Effector memory CD8-positive, alpha-beta T cell (primary cell): ENCODE measurements at regions not wholly inside any gene's neighbourhood (a gene's known extent, or its start where the extent isn't known, plus 50 kb on each side); places are given as distances from the start of the nearest gene placed in this dataset.

Experiments
- ATAC-seq: fragments of 150-1000 bp; cut with Tn5 transposase; replicated peaks from 2 replicates; pipeline ENCODE4 v1.10.0; 2021; ENCODE audit warnings: mild to moderate bottlenecking, moderate library complexity
- DNase-seq, 3 experiments: peaks; one replicate each; pipeline ENCODE4 v3.0.0; 2021
- H3K27ac Mint-ChIP-seq, 2 donors: one replicate each; pipeline ENCODE4 v1.8.0; 2022; ENCODE audit warnings: mild to moderate bottlenecking in 2 of 2, mixed read lengths in 2 of 2, moderate library complexity in 2 of 2
- H3K27me3 Mint-ChIP-seq, 2 donors: one replicate each; pipeline ENCODE4 v1.8.0; 2022; ENCODE audit warnings: mixed read lengths in 2 of 2
- H3K36me3 Mint-ChIP-seq: one replicate; pipeline ENCODE4 v1.8.0; 2022; ENCODE audit warnings: mild to moderate bottlenecking, moderate library complexity, mixed read lengths; ENCODE audit not compliant: insufficient read depth
- H3K4me1 Mint-ChIP-seq, 2 donors: one replicate each; pipeline ENCODE4 v1.8.0; 2022; ENCODE audit warnings: low read depth in 2 of 2, mixed read lengths in 2 of 2
- H3K4me3 Mint-ChIP-seq, 2 donors: one replicate each; pipeline ENCODE4 v1.8.0; 2022; ENCODE audit warnings: mild to moderate bottlenecking in 2 of 2, mixed read lengths in 2 of 2, moderate library complexity in 2 of 2
- H3K9me3 Mint-ChIP-seq, 2 donors: one replicate each; pipeline ENCODE4 v1.8.0; 2022; ENCODE audit warnings: mixed read lengths in 2 of 2

GRCh38 chr20:57802765-57803507 is 93.1 kb upstream of the PMEPA1 start:
- ATAC-seq (no peak), DNase-seq (no peak)
- Mint-ChIP-seq H3K9me3 (no peaks in the 10 kb centered on the region), H3K27me3 (peaks cover 37 to 62% of the 10 kb centered on the region in 2 donors), H3K27ac (no peak overlapping the region), H3K4me3 (no peak overlapping the region), H3K4me1 (no peaks in the 10 kb centered on the region), H3K36me3 (no peaks in the 10 kb centered on the region)

DNA sequence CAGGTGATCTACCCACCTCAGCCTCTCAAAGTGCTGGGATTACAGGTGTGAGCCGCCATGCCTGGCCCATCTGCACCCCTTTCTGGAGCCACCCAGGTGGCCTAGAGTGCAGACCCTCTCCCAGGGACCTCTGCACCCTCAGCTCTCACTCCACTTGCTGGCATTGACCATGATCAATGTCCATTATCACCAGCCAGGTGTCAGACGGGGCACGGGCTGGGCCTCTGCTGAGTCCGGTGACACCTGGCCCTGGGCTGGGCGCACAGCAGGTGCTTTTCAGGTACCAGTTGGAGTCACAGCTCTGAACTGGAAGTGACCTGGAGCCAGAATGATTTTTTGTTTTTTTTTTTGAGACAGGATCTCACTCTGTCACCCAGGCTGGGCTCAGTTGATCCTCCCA is 91.8 kb upstream of the PMEPA1 start:
- no peaks in the 10 kb centered on the region for H3K4me1 Mint-ChIP-seq
- no peaks in the 10 kb centered on the region for H3K36me3 Mint-ChIP-seq
- DNase-seq, result no peak
- H3K9me3 Mint-ChIP-seq, result no peaks in the 10 kb centered on the region
- ATAC-seq, result no peak
- H3K4me3 Mint-ChIP-seq, result no peak overlapping the region
- H3K27ac Mint-ChIP-seq, result no peak overlapping the region
- H3K27me3 Mint-ChIP-seq, result peaks cover 26 to 48% of the 10 kb centered on the region in 2 donors

DNA sequence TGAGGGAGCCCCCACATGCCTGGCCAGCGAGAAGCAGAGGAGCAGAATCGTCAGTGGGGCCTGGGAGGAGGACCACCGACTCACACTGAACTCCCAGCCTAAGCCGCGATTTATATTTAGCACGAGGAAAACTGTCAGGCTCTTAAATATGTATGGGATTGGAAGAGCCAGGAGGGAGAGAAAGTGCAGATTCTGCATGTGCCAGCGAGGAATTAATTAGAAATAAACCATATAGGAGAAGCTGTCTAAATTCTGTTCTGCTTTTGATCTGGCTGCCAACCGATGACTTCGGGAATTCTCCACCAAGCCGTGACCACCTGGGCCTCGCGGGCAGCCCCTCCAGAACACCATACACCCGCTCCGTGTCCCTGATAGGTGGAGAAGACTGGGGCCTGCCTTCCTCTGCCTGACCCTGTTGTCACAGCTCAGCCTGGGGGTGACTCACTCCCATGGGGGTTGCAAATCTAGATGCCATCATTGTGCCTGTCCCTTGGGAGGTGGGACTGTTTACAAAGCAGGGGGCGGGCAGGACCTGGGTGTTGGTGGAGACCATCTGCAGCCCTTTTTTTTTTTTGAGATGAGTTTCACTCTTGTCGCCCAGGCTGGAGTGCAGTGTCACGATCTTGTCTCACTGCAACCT is 91.1 kb upstream of the PMEPA1 start:
- DNase-seq, result no peak
- Mint-ChIP-seq H3K27me3 (peaks cover 19 to 41% of the 10 kb centered on the region in 2 donors), H3K4me3 (no peak overlapping the region), H3K4me1 (peaks cover 0 to under 1% of the 10 kb centered on the region in 2 donors), H3K27ac (no peak overlapping the region), H3K9me3 (no peaks in the 10 kb centered on the region), H3K36me3 (no peaks in the 10 kb centered on the region)
- ATAC-seq, result no peak

GRCh38 chr20:57797401-57797800 is 87.6 kb upstream of the PMEPA1 start:
- Mint-ChIP-seq H3K4me3 (no peak overlapping the region), H3K27ac (no peak overlapping the region), H3K36me3 (no peaks in the 10 kb centered on the region), H3K27me3 (peaks cover 0 to 21% of the 10 kb centered on the region in 2 donors), H3K9me3 (no peaks in the 10 kb centered on the region), H3K4me1 (peaks cover 0 to 1% of the 10 kb centered on the region in 2 donors)
- ATAC-seq, result no peak
- no peak for DNase-seq

DNA sequence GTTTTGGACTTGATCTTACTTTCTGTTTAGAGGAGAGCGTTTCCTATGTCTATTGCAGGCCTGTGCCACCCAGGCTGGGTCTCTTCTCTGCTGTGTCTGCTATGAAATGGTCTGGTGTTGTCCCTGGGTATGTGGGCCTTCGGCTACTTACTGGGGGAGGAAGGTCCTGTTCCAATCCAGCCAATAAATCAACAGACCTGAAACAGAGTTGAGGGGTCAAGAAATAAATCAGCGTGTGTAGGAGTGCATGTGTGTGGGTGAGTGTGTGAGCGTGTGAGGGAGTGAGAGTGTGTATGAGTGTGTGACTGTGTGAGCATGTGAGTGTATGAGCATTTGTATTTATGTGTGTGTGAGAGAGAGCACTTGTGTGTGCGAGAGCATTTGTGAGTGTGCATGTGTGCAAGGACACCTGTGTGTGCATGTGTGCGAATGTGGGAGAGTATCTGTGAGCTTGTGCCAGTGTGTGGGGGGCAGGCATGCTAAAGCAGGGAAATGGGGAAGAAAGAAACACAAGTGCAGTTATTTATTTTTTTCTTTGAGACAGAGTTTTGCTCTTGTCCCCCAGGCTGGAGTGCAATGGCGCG is 86.3 kb upstream of the PMEPA1 start:
- no peak for ATAC-seq
- peaks cover 0 to 15% of the 10 kb centered on the region in 2 donors for H3K27me3 Mint-ChIP-seq
- H3K36me3 Mint-ChIP-seq, result no peaks in the 10 kb centered on the region
- H3K4me3 Mint-ChIP-seq, result no peak overlapping the region
- no peak overlapping the region for H3K27ac Mint-ChIP-seq
- H3K9me3 Mint-ChIP-seq, result no peaks in the 10 kb centered on the region
- peaks cover 0 to 1% of the 10 kb centered on the region in 2 donors for H3K4me1 Mint-ChIP-seq
- no peak for DNase-seq

DNA sequence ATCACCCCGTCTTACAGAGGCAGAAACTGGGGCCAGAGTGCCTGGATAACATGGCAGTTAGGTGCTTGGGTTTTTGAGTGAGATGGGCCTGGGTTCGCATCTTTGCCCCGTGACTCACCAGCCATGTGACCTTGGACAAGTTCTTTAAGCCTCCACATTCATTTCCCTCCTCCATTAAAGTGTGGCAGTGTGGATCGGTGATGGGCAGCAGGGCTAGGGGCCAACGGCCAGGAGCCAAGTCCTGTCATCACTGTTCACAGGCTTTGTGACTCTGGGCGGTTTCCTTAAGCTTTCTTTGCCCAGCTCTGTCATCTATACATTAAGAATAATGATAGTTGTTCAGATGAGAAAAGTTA is 85.5 kb upstream of the PMEPA1 start:
- DNase-seq, result no peak

GRCh38 chr20:57794600-57795341 is 85.0 kb upstream of the PMEPA1 start:
- no peak overlapping the region for H3K4me3 Mint-ChIP-seq
- peaks cover 0 to 15% of the 10 kb centered on the region in 2 donors for H3K27me3 Mint-ChIP-seq
- no peaks in the 10 kb centered on the region for H3K9me3 Mint-ChIP-seq
- H3K36me3 Mint-ChIP-seq, result no peaks in the 10 kb centered on the region
- DNase-seq, result no peak
- H3K4me1 Mint-ChIP-seq, result peaks cover 0 to 1% of the 10 kb centered on the region in 2 donors
- H3K27ac Mint-ChIP-seq, result no peak overlapping the region
- ATAC-seq, result no peak

More for the DNA sequence above, 85.5 kb upstream of the PMEPA1 start:
- no peaks in the 10 kb centered on the region for H3K9me3 Mint-ChIP-seq
- H3K36me3 Mint-ChIP-seq, result no peaks in the 10 kb centered on the region
- peaks cover 0 to 15% of the 10 kb centered on the region in 2 donors for H3K27me3 Mint-ChIP-seq
- H3K27ac Mint-ChIP-seq, result no peak overlapping the region
- no peak for ATAC-seq
- H3K4me1 Mint-ChIP-seq, result peaks cover 0 to 1% of the 10 kb centered on the region in 2 donors
- H3K4me3 Mint-ChIP-seq, result no peak overlapping the region

DNA sequence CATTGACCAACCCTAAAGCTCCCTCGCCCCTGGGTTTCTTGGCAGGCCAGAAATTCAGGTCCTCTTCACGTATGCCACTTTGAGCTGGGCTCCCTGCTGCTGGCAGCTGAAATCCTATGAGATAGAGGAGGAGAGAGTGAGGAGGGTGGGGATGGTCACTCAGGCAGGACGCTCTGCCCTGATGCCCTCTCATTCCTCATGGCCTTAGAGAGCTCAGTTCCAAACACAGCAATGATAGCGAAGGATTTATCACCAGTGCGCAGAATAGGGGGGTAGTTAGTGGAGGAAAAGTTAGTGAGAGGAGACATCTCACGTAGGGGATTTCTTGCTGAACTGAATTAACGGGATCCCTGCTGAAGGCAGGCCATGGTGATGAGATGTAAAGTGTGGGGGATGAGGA is 84.2 kb upstream of the PMEPA1 start:
- Mint-ChIP-seq H3K36me3 (no peaks in the 10 kb centered on the region), H3K9me3 (no peaks in the 10 kb centered on the region), H3K4me1 (peaks cover 0 to 1% of the 10 kb centered on the region in 2 donors), H3K4me3 (no peak overlapping the region), H3K27me3 (peaks cover 0 to 9% of the 10 kb centered on the region in 2 donors), H3K27ac (no peak overlapping the region)
- DNase-seq, result no peak
- no peak for ATAC-seq

- peaks cover 0 to 1% of the 10 kb centered on the region in 2 donors for H3K4me1 Mint-ChIP-seq
- H3K36me3 Mint-ChIP-seq, result no peaks in the 10 kb centered on the region
- ATAC-seq, result no peak
- no peaks in the 10 kb centered on the region for H3K9me3 Mint-ChIP-seq
- no peak for DNase-seq
- peaks cover 0 to 12% of the 10 kb centered on the region in 2 donors for H3K27me3 Mint-ChIP-seq
- H3K27ac Mint-ChIP-seq, result no peak overlapping the region
- H3K4me3 Mint-ChIP-seq, result no peak overlapping the region
Measured at GRCh38 chr20:57793421-57793820, 83.6 kb upstream of the PMEPA1 start.

- ATAC-seq (no peak), DNase-seq (no peak)
- Mint-ChIP-seq H3K9me3 (no peaks in the 10 kb centered on the region), H3K27me3 (peaks cover 0 to 14% of the 10 kb centered on the region in 2 donors), H3K36me3 (no peaks in the 10 kb centered on the region), H3K4me3 (no peak overlapping the region), H3K27ac (no peak overlapping the region), H3K4me1 (peaks cover 0 to 1% of the 10 kb centered on the region in 2 donors)
Measured at GRCh38 chr20:57792386-57793080, 82.7 kb upstream of the PMEPA1 start.

DNA sequence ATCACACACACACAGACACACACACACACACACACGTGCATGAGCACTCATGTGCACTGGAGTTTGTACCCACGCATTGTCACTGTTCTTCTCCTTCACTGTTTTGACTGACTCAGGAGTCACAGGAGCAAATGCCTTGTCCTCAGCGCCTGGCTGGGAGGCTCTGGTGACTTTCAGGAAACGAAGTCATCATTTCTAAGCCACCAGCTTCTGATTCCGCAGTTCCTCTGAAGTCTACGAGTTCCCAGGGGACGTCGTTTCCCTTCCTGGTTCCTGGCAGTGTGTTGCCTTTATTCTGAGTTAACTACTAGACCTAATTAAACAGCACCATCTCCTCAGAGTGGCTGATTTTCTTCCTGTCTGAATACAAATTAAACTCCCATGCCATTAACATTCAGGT is 82.2 kb upstream of the PMEPA1 start:
- ATAC-seq, result no peak
- H3K9me3 Mint-ChIP-seq, result no peaks in the 10 kb centered on the region
- H3K4me1 Mint-ChIP-seq, result peaks cover 0 to 1% of the 10 kb centered on the region in 2 donors
- H3K4me3 Mint-ChIP-seq, result no peak overlapping the region
- no peak for DNase-seq
- H3K36me3 Mint-ChIP-seq, result no peaks in the 10 kb centered on the region
- peaks cover 0 to 14% of the 10 kb centered on the region in 2 donors for H3K27me3 Mint-ChIP-seq
- H3K27ac Mint-ChIP-seq, result no peak overlapping the region

GRCh38 chr20:57791178-57791962 is 81.6 kb upstream of the PMEPA1 start:
- H3K27me3 Mint-ChIP-seq, result peaks cover 0 to 14% of the 10 kb centered on the region in 2 donors
- H3K27ac Mint-ChIP-seq, result no peak overlapping the region
- peaks cover 0 to 5% of the 10 kb centered on the region in 2 donors for H3K4me1 Mint-ChIP-seq
- H3K4me3 Mint-ChIP-seq, result no peak overlapping the region
- H3K9me3 Mint-ChIP-seq, result no peaks in the 10 kb centered on the region
- no peak for ATAC-seq
- H3K36me3 Mint-ChIP-seq, result no peaks in the 10 kb centered on the region
- DNase-seq, result no peak
